GM19463 (cell line): ENCODE measurements at regions not wholly inside any gene's neighbourhood (a gene's known extent, or its start where the extent isn't known, plus 50 kb on each side); places are given as distances from the start of the nearest gene placed in this dataset.

ENCODE experiments used
- ATAC-seq: cut with Tn5 transposase; IDR thresholded peaks from one replicate; pipeline ENCODE4 v1.9.1; 2021; ENCODE audit warnings: mild to moderate bottlenecking, moderate library complexity; ENCODE audit not compliant: unreplicated experiment

DNA sequence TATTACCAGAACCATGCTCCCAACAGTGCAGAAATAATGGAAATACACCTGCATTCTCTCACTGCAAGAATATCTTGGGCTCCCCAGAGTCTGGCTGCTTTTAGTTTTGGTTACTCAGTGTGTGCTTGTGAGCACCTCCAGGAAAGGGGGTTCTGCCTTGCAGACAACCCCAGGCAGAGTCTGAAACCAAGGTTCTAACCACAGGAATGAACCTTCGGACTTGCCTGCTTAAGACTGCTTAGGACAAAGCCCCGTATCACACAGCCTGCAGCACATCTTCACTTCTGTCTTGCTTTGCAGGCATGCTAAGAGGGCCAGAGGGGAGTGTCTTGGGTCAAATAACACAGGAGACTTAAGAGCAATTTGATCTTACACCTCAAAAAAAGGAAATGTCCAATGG lies 94.8 kb upstream of the SPATA31C2 start:
- no peak for ATAC-seq

- no peak for ATAC-seq
Observed at GRCh38 chr9:88230612-88231011, 92.3 kb upstream of the SPATA31C2 start.

DNA sequence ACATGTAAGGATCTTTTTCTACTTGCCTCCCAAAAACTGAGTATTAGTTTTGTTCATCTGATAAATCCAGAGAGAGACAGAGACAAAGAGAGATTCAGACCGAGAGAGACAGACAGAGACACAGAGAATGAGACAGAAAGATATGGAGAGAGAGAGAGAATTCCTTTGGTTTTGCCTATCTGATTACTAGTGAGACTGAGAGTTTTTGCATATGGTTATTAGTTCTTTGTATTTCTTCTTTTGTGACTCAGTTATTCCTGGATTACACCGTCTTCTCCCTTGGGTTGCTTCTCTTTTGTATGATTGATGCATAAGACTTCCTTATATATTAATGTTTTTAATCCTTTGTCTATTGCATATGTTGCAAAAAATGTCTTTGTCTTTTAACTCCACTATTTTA lies 91.2 kb upstream of the SPATA31C2 start:
- no peak for ATAC-seq

DNA sequence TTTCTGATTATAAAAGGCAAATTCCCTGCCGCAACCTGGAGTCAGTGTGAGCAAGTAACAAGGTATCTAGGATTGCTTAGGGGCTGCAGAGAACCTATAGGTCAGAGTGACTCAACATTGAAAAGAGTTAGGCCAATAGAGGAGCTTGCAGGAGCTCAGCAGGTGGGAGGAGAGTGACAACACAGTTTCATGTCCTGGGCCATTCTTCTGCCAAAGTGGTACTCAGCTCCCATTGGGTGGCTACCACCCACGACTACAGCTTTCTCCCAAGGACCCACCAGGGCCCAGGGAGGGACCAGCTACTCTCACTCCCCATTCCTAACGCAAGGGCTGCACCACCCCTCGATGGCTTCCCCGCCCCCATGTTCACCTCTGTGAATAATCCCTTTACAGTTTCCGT lies 86.7 kb upstream of the SPATA31C2 start:
- ATAC-seq: no peak

DNA sequence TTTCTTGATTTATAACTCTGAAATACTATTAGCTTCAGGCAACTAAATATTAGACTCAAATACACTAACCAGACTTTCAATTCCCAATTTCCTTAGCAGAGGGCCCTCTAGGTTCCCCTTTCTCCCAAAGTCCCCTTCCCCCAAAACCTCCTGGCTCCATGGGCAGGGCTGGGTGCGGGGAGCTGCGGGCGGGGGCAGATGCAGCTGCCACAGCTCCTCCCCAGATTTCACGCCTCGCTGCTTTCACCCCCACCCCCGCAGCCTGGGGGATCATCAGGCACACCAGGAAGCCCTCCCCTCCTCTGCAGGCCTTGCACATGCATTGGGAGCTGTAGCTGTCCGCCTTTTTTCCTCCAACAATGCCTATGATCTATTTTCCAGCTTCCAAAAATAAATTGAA lies 82.8 kb upstream of the SPATA31C2 start:
- ATAC-seq: no peak

- no peak for ATAC-seq
Observed at GRCh38 chr9:88220652-88221051, 82.4 kb upstream of the SPATA31C2 start.

DNA sequence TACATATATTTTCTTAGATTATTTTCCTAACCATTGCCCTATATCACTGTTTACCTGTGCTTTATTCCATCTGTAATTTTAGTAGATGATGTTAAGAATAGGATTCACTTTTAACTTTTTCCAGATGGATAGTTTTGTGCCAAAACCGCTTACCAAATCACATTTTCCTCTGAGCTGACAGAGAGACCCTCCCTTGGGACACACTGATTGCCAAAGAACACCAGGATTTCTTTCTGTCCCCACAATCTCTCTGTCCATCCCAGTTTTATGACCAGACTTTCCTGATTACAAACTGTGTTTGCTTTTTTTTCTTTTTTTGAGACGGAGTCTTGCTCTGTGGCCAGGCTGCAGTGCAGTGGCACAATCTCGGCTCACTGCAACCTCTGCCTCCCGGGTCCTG lies 81.3 kb upstream of the SPATA31C2 start:
- no peak for ATAC-seq

- ATAC-seq: no peak
Observed at GRCh38 chr9:88218726-88219125, 80.5 kb upstream of the SPATA31C2 start.

GRCh38 chr9:88216126-88216995 lies 78.1 kb upstream of the SPATA31C2 start:
- ATAC-seq: no peak

- ATAC-seq: no peak
Observed at GRCh38 chr9:88215196-88216125, 77.2 kb upstream of the SPATA31C2 start.

DNA sequence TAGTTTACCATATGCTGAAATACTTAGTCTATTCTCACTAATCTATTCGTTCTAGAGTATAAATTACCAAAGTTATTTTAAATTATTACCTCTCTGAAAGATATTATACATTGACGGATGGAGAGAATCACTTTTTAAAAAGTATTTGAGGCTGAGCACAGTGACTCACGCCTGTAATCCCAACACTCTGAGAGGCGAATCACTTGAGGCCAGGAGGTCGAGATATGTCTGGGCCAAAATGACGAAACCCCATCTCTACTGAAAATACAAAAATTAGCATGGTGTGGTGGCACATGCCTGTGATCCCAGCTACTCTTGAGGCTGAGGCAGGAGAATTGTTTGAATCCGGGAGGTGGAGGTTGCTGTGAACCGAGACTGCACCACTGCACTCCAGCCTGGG lies 64.0 kb upstream of the SPATA31C2 start:
- ATAC-seq: no peak

DNA sequence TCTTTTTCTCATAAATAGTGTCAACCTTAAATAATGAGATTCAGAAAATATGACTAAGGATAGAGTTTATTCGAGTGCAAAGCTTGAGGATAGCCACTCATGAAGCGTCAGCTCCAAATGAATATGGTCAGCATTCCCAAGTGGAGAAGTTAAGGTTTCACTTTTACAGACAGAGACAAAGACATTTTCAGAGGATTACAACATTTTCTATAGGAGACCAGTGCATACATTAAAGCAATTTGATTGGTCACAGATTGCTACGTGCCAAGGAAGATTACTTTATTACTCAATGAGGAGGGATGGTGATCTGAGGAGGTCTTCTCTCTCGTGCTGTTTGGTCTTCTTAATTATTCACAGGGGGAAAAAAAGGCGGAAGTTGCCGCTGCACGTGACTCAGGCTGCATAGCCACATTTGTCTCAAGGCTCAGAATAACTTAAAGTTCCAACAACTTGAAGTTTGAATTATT lies 60.1 kb upstream of the SPATA31C2 start:
- no peak for ATAC-seq

DNA sequence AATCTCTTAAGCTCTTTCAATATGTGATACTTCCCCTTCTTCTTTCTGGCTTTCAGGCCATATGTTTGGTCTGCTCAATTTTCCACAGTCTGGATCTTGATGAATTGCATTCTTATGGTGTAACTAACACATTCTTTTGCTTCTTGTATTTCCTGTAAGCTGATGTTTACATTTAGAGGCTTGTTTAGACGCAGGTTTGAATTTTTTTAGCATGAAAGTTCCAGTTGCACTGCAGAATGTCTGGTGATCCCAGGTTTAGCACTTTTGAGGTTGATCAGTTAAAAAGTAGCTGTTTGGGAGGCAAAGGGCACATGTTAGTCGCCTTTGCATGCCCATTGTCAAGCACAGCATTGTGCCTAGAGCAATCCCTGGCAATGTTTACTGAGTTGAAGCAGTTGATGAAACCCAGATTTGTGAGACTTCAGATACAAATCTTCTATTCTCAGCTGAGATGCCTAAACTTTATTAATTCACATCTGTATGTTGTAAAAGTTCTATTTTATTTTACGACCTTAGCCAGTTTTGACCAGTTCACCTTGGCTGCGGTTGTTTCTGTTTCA lies 59.6 kb upstream of the SPATA31C2 start:
- no peak for ATAC-seq

DNA sequence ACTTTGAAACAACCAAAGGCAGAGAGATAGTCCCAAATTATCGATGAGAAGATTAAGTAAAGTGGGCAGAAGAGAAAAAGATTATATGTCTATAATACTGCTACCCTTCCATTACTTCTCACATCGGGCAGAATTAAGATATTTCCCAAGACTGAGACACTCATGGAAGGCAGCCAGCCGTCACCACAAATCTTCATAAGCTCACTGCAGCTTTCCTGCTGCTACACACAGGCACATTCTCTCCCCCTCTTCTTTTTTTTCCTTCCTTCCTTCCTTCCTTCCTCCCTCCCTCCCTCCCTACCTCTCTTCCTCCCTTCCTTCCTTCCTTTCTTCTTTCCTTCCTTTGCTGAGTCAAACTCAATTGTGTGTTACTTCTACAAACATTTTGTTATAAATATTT lies 58.7 kb upstream of the SPATA31C2 start:
- ATAC-seq: no peak

- no peak for ATAC-seq
Observed at GRCh38 chr9:88196142-88196790, 58.0 kb upstream of the SPATA31C2 start.

DNA sequence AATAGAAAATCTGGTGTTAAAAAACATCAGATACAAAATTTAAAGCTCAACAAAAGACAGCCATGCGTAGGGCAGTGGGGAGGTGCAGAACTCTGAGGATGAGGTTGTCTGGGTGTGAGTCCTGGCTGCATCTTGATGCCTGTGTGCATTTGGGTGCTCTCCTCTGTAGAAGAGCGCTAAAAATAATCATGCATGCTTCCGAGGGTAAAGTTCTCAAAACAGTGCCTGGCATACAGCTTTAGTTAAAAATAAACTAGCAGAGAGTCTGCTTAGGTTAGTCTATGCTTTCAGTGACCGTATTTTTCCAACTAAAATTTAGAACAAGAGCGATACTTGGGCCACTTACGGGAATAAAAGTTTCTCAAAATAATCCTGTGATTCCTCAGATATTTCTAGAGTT lies 55.5 kb upstream of the SPATA31C2 start:
- ATAC-seq: no peak

- no peak for ATAC-seq
Observed at GRCh38 chr9:88191456-88191855, 53.2 kb upstream of the SPATA31C2 start.

DNA sequence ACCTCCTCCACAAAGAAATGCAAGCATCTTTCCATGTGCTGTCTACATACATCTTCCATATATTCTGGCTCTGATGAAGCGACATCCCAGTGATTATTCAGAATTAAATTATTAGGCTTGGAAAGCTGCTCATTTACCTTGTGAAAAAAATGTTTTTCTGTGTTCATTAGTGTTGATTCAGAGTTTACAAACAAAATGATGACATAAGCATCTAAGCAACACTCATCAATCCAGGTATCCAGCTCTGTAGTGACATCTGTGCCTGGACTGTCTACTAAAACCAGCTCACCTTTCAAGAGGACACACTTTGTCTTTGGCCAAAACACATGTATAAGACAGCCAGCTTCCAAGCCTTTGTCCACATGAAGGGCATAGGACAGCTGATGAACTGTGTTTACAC lies 51.1 kb upstream of the SPATA31C2 start:
- ATAC-seq: no peak
